ENCODE measurements at regions not wholly inside any gene's neighbourhood (a gene's known extent, or its start where the extent isn't known, plus 50 kb on each side); places are given as distances from the start of the nearest gene placed in this dataset.

DNA sequence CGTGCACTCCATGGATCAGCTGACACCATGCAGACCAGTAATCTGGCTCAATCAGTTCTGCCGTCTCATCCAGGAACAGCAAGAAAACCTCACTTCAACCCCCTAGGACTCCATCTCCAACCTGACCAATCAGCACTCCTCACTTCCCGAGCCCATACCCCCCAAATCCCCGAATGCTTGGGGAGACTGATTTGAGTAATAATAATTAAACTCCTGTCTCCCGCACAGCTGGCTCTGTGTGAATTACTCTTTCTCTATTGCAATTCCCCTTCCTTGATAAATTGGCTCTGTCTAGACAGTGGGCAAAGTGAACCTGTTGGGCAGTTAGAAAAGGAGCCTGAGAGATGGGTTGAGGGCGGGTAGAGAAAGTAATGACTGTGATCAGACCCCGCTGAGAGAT is 320.0 kb downstream of the HAPSTR1 start:
- intact Hi-C loops (cut with micrococcal nuclease), result no loop called here
- no peaks in the 10 kb centered on the region for H4K20me1 ChIP-seq (replicated peaks; ENCODE audit: control insufficient read depth, extremely low read depth, insufficient read depth, low read length)
- no peaks in the 10 kb centered on the region for H3K4me1 ChIP-seq (ENCODE audit: control insufficient read depth, extremely low read depth, insufficient read depth, low read length)
- no peak overlapping the region for H3K9ac ChIP-seq (replicated peaks; ENCODE audit: extremely low read depth, insufficient read depth, low read length)
- CTCF ChIA-PET, result no interaction called here
- no peaks in the 10 kb centered on the region for H3K79me2 ChIP-seq (ENCODE audit: control insufficient read depth, insufficient read depth, low read length)
- POLR2A ChIA-PET, result no interaction called here
- H3K27me3 ChIP-seq (ENCODE audit: control insufficient read depth in 2 of 2, insufficient read depth in 2 of 2, low read length in 2 of 2), result no peaks in the 10 kb centered on the region
- no peak overlapping the region for H3K27ac ChIP-seq (ENCODE audit: insufficient read depth, low read depth, low read length)
- dilution Hi-C loops (cut with MboI; ENCODE audit: extremely low pct_ligation_motif_present, low sequenced_read_pairs), result no loop called here
- FAIRE-seq, result no peak
- H2AFZ ChIP-seq (ENCODE audit: low read depth, low read length), result no peak overlapping the region
- H3K36me3 ChIP-seq (ENCODE audit: control insufficient read depth in 2 of 2, extremely low read depth in 1 of 2, insufficient read depth in 2 of 2, low read length in 2 of 2), result no peaks in the 10 kb centered on the region
- H3K9me1 ChIP-seq (replicated peaks; ENCODE audit: control insufficient read depth, extremely low read depth, insufficient read depth, low read length), result no peaks in the 10 kb centered on the region
- no peak for DNase-seq (ENCODE audit: low read depth, low spot score)
- H3K9me3 ChIP-seq (replicated peaks; ENCODE audit: control insufficient read depth, insufficient read depth, low read length), result no peaks in the 10 kb centered on the region
- no peak for TF ChIP-seq MAX (IDR thresholded peaks at IDR 0.05; ENCODE audit: insufficient read depth, insufficient read length)
- TF ChIP-seq FOS (IDR thresholded peaks at IDR 0.05; ENCODE audit: borderline replicate concordance, insufficient read depth, low read length), result no peak
- no peak for TF ChIP-seq GATA2 (IDR thresholded peaks at IDR 0.05; ENCODE audit: insufficient read depth, insufficient read length, low read depth, low read length)
- no peak for TF ChIP-seq POLR2A (IDR thresholded peaks at IDR 0.05; ENCODE audit: low read depth, low read length)
- no peak for TF ChIP-seq MYC (IDR thresholded peaks at IDR 0.05; ENCODE audit: low read depth, low read length)
- no peak for TF ChIP-seq EZH2 (IDR thresholded peaks at IDR 0.05; ENCODE audit: borderline replicate concordance, low read depth, low read length, severe bottlenecking)
- no peak for TF ChIP-seq JUN (IDR thresholded peaks at IDR 0.05; ENCODE audit: borderline replicate concordance, insufficient read depth, insufficient read length, low read depth)
- no peak for TF ChIP-seq POLR2AphosphoS5 (IDR thresholded peaks at IDR 0.05; ENCODE audit: insufficient read depth, low read depth, low read length)
- TF ChIP-seq, protein P1, sequence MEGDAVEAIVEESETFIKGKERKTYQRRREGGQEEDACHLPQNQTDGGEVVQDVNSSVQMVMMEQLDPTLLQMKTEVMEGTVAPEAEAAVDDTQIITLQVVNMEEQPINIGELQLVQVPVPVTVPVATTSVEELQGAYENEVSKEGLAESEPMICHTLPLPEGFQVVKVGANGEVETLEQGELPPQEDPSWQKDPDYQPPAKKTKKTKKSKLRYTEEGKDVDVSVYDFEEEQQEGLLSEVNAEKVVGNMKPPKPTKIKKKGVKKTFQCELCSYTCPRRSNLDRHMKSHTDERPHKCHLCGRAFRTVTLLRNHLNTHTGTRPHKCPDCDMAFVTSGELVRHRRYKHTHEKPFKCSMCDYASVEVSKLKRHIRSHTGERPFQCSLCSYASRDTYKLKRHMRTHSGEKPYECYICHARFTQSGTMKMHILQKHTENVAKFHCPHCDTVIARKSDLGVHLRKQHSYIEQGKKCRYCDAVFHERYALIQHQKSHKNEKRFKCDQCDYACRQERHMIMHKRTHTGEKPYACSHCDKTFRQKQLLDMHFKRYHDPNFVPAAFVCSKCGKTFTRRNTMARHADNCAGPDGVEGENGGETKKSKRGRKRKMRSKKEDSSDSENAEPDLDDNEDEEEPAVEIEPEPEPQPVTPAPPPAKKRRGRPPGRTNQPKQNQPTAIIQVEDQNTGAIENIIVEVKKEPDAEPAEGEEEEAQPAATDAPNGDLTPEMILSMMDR (IDR thresholded peaks at IDR 0.05; ENCODE audit: extremely low read depth in 1 of 2, insufficient read depth in 1 of 2, low read depth in 1 of 2, low read length in 2 of 2), result no peak
- no TSS peak for BruUV-seq (replicated peaks)
- no peak overlapping the region for H3K4me2 ChIP-seq (ENCODE audit: insufficient read depth, low read length)
- no peak overlapping the region for H3K4me3 ChIP-seq (replicated peaks in 1 of 3; ENCODE audit: insufficient read depth in 1 of 3, low read depth in 1 of 3, low read length in 3 of 3)
